Heart left ventricle (tissue), 16 donors: ENCODE measurements at regions not wholly inside any gene's neighbourhood (a gene's known extent, or its start where the extent isn't known, plus 50 kb on each side); places are given as distances from the start of the nearest gene placed in this dataset.

Experiments used
- ATAC-seq, 4 donors: fragments of 200-7000 bp; cut with Tn5 transposase; one replicate each; pipeline ENCODE4 v1.9.1; 2020 to 2022; ENCODE audit warnings: moderate library complexity in 4 of 4, mild to moderate bottlenecking in 3 of 4, moderate number of reproducible peaks in 1 of 4
- DNase-seq, 5 donors: peaks; one replicate each; pipeline ENCODE4 v3.0.0-alpha.2; 2020
- H3K27ac ChIP-seq, 12 donors: fragments of 200-600 bp; sonication (generic) in 4 of 12; one replicate each; pipeline versions ENCODE4 v1.5.0 to v1.8.0; 2016 to 2022; ENCODE audit warnings: mild to moderate bottlenecking in 2 of 12
- H3K27me3 ChIP-seq, 9 donors: fragments of 200-600 bp; sonication (generic) in 2 of 9; one replicate each; pipeline versions ENCODE4 v1.5.1 to v1.8.0; 2016 to 2022; ENCODE audit warnings: mild to moderate bottlenecking in 3 of 9
- H3K36me3 ChIP-seq, 9 donors: fragments of 200-600 bp; sonication (generic) in 2 of 9; one replicate each; pipeline versions ENCODE4 v1.5.0 to v1.8.0; 2018 to 2022; ENCODE audit warnings: mild to moderate bottlenecking in 2 of 9
- H3K4me1 ChIP-seq, 12 donors: fragments of 200-600 bp; sonication (generic) in 4 of 12; one replicate each; pipeline versions ENCODE4 v1.5.0 to v1.8.0; 2016 to 2022; ENCODE audit warnings: mild to moderate bottlenecking in 3 of 12
- H3K4me3 ChIP-seq, 12 donors: fragments of 200-600 bp; sonication (generic) in 4 of 12; one replicate each; pipeline versions ENCODE4 v1.5.0 to v1.8.0; 2017 to 2022; ENCODE audit warnings: mild to moderate bottlenecking in 9 of 12, moderate library complexity in 4 of 12
- H3K9me3 ChIP-seq, 12 donors: fragments of 200-600 bp; sonication (generic) in 4 of 12; one replicate each; pipeline versions ENCODE4 v1.5.0 to v1.8.0; 2016 to 2022; ENCODE audit warnings: mild to moderate bottlenecking in 1 of 12
- POLR2A ChIP-seq, 2 donors: fragments of 450-650 bp; IDR thresholded peaks; one replicate each; pipeline ENCODE4 v1.6.1; 2017; ENCODE audit warnings: antibody characterized with exemption in 2 of 2, mild to moderate bottlenecking in 2 of 2, moderate library complexity in 2 of 2
- WGBS, 4 donors: extraction: QIAGEN DNeasy Blood & Tissue Kit in 2 of 4; methylation state at CpG; one replicate each; pipeline versions ENCODE4 v1.1.5 to v1.1.7; 2013 to 2018; 5-methylcytosine and 5-hydroxymethylcytosine counted together
- intact Hi-C, 10 donors: fragments of 100-400 bp; cut with DNase I; formaldehyde crosslinking; loops; one replicate each; pipeline versions ENCODE4 v1.11.1 to v1.14.2; 2022
- TF ChIP-seq, protein P1 (sequence below), 12 donors: fragments of 200-600 bp; sonication (generic) in 4 of 12; IDR thresholded peaks; one replicate each; pipeline versions ENCODE4 v1.5.0 to v1.8.0; 2018 to 2022; ENCODE audit warnings: antibody characterized with exemption in 12 of 12, mild to moderate bottlenecking in 5 of 12
- donor health status: ischemic (EF 13 %, LVEDD 7.1; RV severe dilation, severe dysfunction).
- donor health status: healthy with polysubstance abuse.
- donor health status: DM: no; HTN: yes; CAD: no.
- donor health status: DM: no; HTN: no; CAD: no.
- donor health status: ischemic (EF 25% LVEDD 6.9; RV normal size, moderate dysfunction).
- donor health status: ischemic (EF 25% LVEDD 5.7; RV mildly dilated, moderate dysfunction).
- donor health status: healthy.
- donor health status: DM: yes; HTN: yes; CAD: no.
- donor health status: ischemic (EF 35%, LVEDD 5.7; RV mildly dilated, moderate dysfunction).
- donor health status: nonischemic (EF 11% LVEDD 7.7; RV severe dilation, severe dysfunction).
- donor health status: DM: yes; HTN: yes; CAD: no.
- donor health status: PGD.
- donor health status: ischemic (EF 29% LVEDD 5.4; RV normal size, mild dysfunction).
- donor health status: nonischemic (EF 23%, LVEDD 6.1; RV moderate dilation, normal function).

DNA sequence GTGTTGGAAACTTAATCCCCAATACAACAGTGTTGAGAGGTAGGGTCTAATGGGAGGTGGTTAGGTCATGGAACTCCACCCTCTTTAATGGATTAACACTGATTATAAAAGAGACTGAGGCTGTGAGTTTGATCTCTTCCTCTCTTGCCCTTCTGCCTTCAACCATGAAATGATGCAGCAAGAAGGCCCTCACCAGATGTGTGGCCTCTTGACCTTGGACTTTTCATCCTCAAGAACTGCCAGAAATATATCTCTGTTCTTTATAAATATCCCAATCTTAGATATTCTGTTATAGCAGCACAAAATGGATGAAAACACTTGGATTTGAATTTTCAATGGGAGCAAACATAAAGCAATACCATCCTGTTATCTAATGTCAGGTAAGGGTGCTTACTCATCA, 67.6 kb downstream of the NMUR2 start:
- no peak overlapping the region for H3K4me3 ChIP-seq
- H3K4me1 ChIP-seq, result peaks cover 0 to 5% (median 0%) of the 10 kb centered on the region in 12 donors
- no peak for DNase-seq
- no peaks in the 10 kb centered on the region for H3K36me3 ChIP-seq
- TF ChIP-seq, protein P1, sequence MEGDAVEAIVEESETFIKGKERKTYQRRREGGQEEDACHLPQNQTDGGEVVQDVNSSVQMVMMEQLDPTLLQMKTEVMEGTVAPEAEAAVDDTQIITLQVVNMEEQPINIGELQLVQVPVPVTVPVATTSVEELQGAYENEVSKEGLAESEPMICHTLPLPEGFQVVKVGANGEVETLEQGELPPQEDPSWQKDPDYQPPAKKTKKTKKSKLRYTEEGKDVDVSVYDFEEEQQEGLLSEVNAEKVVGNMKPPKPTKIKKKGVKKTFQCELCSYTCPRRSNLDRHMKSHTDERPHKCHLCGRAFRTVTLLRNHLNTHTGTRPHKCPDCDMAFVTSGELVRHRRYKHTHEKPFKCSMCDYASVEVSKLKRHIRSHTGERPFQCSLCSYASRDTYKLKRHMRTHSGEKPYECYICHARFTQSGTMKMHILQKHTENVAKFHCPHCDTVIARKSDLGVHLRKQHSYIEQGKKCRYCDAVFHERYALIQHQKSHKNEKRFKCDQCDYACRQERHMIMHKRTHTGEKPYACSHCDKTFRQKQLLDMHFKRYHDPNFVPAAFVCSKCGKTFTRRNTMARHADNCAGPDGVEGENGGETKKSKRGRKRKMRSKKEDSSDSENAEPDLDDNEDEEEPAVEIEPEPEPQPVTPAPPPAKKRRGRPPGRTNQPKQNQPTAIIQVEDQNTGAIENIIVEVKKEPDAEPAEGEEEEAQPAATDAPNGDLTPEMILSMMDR (IDR thresholded peaks at IDR 0.05), result no peak
- no peak for TF ChIP-seq POLR2A (IDR thresholded peaks at IDR 0.05)
- ATAC-seq, result no peak
- H3K27ac ChIP-seq, result no peak overlapping the region
- intact Hi-C loops, result no loop called here
- no peaks in the 10 kb centered on the region for H3K27me3 ChIP-seq
- H3K9me3 ChIP-seq, result no peaks in the 10 kb centered on the region

DNA sequence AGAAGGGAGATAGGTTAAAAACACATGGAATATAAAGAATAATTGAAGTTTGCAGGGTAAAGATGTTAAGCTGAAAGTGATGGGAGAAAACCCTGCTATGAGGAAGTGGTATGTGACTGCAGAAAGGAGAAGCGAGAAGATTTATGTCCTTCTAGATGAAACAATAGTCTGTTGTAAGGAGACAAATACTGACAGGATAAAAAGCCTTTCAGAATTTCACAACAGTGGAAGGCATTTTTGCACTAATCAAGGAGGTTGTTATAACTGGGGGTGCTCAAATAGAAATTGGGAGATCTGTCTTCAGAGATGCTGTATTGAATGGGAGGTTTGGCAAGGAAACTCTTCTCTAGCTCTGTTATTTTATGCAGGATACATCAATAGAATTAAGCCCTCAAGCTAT, 69.6 kb downstream of the NMUR2 start:
- TF ChIP-seq POLR2A (IDR thresholded peaks at IDR 0.05), result no peak
- TF ChIP-seq, protein P1 (IDR thresholded peaks at IDR 0.05), result no peak
- 75 to 92% (median 81%) methylated on average over 1 of the region's 1 CpG for WGBS, 4 donors

DNA sequence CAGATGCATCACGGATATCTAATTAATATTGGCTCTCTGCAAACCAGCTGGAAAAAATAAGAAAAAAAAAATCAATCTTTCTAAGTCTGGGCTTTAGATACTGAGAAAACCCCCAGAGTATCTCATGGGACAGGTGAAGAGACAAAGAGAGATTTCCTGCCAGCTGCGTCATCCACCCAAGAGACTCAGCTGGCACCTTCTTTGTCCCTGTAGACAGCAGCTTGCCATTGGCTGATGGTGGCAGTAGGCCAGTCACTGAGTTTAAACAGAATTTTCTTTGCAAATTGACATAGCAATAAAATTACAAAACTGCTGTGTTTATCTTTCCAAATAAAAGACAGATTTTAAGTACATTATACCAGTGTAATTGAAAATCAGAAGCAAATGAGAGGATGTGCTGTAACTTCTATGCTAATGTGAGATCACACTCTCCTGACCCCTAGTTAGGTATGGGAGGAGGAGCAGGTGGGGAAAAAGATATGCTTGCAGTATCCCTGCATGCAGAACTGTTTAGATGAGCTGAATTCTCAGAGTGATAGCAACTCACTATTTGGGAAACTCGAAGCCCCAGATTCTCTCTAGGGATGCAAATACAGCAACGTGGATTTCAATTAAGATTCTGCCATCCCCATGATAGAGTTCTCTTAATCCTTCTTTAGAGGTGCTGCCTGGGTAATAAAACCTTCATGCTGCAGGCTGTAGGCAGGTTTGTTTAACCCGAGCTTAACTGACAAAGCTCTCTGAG, 72.2 kb downstream of the NMUR2 start:
- Histone ChIP-seq H3K4me1 (peaks cover 0 to 6% (median 0%) of the 10 kb centered on the region in 12 donors), H3K9me3 (no peaks in the 10 kb centered on the region), H3K27ac (no peak overlapping the region), H3K36me3 (no peaks in the 10 kb centered on the region), H3K27me3 (no peaks in the 10 kb centered on the region), H3K4me3 (no peak overlapping the region)
- ATAC-seq, result no peak
- intact Hi-C loops, result no loop called here
- 57 to 66% (median 60%) methylated on average over 5 of the region's 5 CpGs for WGBS, 4 donors
- DNase-seq, result no peak
- no peak for TF ChIP-seq POLR2A (IDR thresholded peaks at IDR 0.05)
- TF ChIP-seq, protein P1 (IDR thresholded peaks at IDR 0.05), result no peak

More for the DNA sequence above, 69.6 kb downstream of the NMUR2 start:
- H3K36me3 ChIP-seq, result no peaks in the 10 kb centered on the region
- H3K4me3 ChIP-seq, result no peak overlapping the region
- DNase-seq (no peak), ATAC-seq (no peak)
- H3K4me1 ChIP-seq, result peaks cover 0 to 5% (median 0%) of the 10 kb centered on the region in 12 donors
- H3K9me3 ChIP-seq, result no peaks in the 10 kb centered on the region
- intact Hi-C loops, result no loop called here
- H3K27ac ChIP-seq, result no peak overlapping the region
- H3K27me3 ChIP-seq, result no peaks in the 10 kb centered on the region

DNA sequence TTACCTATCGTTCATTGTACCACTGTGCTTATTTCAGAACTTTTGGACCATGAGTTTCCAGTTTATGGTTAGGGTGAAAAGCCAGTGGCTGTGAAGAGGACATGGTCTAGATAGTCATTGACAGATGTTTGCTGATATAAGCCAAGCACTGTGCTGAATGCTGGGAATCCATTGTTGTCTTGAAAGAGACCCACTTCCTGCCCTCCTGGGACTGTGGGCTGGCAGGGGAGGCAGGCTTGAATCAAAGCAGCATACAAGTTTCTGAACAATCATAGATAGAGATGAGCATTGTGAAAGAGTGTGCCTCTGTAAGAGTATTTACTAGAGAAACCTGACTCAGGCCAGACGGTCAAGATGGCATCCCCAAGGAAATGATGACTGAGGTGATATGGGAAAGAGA, 73.4 kb downstream of the NMUR2 start:
- Histone ChIP-seq H3K27ac (no peak overlapping the region), H3K36me3 (no peaks in the 10 kb centered on the region), H3K27me3 (no peaks in the 10 kb centered on the region), H3K9me3 (peaks cover 0 to 3% (median 0%) of the 10 kb centered on the region in 12 donors), H3K4me3 (no peak overlapping the region), H3K4me1 (peaks cover 0 to 6% (median 0%) of the 10 kb centered on the region in 12 donors)
- TF ChIP-seq POLR2A (IDR thresholded peaks at IDR 0.05), result no peak
- TF ChIP-seq, protein P1 (IDR thresholded peaks at IDR 0.05), result no peak
- DNase-seq (no peak), ATAC-seq (no peak)
- intact Hi-C loops, result no loop called here
- WGBS, 4 donors, result 52 to 78% (median 71%) methylated on average over 2 of the region's 2 CpGs
